GM21528 (cell line): ENCODE measurements at regions not wholly inside any gene's neighbourhood (a gene's known extent, or its start where the extent isn't known, plus 50 kb on each side); places are given as distances from the start of the nearest gene placed in this dataset.
"Not testable (repeated sequence)": the region's sequence is repeated elsewhere in the genome, so short reads cannot be mapped to it uniquely, and the experiment has no call there.

Experiments used
- ATAC-seq: cut with Tn5 transposase; IDR thresholded peaks from one replicate; pipeline ENCODE4 v1.9.1; 2021; ENCODE audit warnings: mild to moderate bottlenecking, moderate library complexity; ENCODE audit not compliant: unreplicated experiment, low FRiP score

- ATAC-seq, result no peak
Measured at GRCh38 chrX:114097427-114097826, 486.5 kb upstream of the HTR2C start.

DNA sequence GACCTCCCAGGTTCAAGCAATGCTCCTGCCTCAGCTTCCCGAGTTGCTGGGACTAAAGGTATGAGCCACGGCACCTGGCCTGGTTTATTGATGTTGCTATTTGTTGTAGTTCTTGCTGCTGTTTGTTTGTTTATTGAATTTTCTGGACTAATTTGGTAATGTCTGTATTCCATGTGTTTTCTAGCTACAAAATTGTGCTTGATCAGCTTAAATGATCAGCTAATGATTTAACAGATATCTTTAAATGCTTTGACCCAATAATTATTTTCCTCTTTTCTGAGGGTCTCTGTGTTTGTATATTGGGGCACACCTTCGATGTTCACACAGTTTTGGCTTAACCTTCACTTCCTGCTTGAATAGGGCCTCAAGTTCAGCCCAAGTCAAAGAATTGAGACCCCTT is 488.1 kb upstream of the HTR2C start:
- ATAC-seq, result no peak

GRCh38 chrX:114087543-114087942 is 496.3 kb upstream of the HTR2C start:
- ATAC-seq, result no peak

- no peak for ATAC-seq
Measured at GRCh38 chrX:114077773-114078172, 506.1 kb upstream of the HTR2C start.

GRCh38 chrX:114075073-114075673 is 508.7 kb upstream of the HTR2C start:
- ATAC-seq, result no peak

DNA sequence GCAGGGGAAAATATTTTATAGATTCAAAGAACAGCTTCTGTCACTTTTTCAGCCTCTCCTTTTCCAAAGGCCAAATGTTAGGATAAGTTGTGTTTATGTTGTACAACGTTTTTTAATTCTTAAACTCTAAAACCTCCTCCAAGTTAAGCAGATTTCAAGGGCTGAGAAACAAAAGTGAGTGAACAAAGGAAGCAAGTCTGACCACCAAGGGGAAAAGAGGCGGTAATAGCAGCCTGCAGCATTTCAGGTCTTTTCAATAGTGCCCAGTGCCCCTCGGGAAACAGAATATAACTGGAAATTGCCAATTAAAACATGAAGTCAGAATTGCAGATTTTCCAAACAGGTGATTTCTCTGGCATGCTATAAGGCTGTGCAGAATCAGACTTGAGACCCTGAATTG is 510.0 kb upstream of the HTR2C start:
- ATAC-seq, result no peak

DNA sequence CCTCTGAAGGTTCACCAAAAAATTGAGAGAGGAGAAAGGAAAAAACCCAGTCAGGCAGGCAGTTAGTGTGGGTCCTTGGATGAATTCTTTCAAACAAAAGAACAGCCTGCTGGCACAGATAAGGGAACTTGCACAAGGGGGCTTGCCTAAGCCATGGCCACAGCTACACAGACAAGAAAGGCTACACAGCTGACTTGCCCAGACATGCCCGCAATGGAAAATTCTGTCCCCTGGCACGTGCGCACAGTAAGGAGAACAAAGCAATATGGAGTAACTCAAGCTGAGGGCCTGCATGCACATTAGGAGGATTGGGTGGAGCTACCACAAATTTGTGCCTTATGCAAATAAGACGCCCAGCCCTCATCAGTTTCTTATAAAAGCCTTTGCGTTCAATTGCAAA is 512.5 kb upstream of the HTR2C start:
- no peak for ATAC-seq

DNA sequence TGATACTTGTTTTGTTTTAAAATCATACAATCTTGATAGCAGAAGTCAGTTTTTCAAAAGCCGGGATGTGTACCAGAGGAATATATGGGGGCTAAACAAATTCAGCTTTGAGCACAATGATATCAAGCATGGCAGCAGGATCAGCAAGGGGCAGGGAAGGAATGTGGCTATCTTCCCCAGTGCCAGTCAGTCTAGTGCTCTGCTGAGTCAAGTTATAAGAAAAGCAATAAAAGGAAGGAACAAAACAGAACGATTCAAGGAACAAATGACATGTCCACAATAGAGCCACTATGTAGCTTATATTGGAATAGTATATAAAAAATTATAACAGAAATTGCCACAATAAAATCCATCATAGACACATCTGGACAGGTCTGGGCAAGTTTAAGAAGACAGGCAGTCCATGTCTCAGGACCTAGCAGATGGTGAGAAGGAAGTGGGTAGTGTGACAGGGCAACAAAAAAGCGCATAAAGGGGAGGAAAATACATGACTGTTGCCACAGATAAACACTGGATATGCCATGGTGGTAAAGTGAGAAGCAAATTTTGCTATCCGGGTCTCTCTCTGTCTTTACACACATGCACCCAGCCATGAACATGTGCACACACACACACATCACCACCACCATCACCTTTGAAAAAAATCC is 518.2 kb upstream of the HTR2C start:
- ATAC-seq, result no peak

DNA sequence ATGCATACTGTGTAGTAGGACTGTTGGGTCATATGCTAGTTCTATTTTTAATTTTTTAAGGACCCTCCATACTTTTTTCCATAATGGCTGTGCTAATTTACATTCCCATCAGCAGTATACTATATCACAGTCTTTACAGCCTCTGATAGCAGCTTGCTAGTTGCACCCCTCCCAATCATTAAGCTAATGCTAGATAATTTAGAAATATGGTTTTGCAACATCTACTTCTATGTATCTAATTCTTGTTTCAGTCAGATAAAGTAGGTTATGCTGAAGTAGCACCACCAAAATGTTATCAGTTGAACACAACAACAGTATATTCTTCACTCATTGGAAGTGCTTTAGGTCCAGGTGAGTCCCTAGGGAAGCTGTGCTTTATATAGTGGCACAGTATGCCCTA is 522.7 kb upstream of the HTR2C start:
- no peak for ATAC-seq

GRCh38 chrX:114058988-114059418 is 524.9 kb upstream of the HTR2C start:
- no peak for ATAC-seq

DNA sequence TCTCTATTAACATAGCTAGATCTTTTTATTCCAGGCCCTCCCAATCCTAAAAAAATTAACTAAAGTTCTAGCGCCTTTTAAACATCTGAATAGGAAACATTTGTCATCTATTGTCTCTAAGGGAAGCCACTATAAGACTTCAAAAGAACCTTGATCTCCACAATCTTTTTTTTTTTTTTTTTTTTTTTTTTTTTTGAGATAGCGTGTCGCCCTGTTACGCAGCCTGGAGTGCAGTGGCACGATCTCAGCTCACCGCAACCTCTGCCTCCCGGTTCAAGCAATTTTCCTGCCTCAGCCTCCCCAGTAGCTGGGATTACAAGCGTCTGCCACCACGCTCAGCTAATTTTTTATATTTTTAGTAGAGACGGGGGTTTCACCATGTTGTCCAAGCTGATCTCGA is 526.5 kb upstream of the HTR2C start:
- ATAC-seq, result not testable (repeated sequence)

DNA sequence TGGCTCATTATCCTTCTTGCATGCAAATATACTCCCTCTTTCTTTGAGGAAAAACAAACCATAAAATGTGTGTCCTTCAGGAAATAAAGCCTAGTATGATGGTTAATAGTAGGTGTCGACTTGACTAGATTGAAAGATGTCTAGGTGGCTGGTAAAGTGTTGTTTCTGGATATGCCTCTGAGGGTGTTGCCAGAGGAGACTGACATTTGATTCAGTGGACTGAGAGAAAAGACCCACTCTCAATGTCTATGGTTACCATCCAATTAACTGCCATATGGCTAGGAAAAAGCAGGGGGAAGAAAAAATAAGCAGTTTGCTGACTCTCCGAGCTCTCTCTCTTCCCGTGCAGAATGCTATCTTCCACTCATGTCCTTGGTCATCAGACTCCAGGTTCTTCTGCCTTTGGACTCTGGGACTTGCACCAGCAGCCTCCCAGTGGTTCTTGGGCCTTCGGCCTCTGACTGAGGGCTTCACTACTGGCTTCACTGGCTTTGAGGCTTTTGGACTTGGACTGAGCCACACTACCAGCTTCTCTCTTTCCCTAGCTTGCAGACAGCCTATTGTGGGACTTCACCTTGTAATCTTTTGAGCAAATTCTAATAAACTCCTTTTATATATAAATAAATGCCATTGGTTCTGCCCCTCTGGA is 532.1 kb upstream of the HTR2C start:
- no peak for ATAC-seq

DNA sequence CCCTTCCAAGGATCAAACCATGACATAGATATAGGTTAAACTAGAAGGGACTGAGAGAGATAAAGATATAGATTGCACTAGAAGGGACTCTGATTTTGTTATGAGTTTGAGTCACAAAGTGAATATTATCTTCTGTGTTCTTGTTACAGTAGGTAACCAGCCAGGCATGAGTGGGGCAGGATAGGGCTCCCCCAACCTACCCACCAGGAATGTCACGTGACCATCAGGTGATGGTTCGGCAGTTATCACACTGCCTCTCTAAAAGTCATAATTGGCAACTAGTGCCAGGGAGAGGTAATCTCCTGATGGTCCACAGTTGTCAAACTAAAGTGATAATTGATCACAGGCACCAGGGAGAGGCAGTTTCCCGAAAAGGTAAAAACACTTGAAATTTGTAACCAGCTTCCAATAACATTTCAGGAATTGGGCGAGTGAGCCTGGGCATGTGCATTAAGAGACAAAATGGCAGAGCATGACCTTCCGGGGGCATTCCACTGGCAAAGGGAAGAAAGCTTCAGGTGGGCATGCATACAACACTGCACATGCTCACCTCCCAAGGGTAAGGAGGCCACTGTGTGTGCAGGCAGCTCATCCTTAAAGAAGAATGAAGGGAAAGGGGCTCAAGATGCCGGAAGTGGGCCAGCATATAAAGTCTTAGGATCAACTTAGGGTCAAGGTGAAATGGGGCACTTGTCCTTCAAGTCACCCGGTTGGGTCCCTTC is 533.6 kb upstream of the HTR2C start:
- ATAC-seq, result no peak

GRCh38 chrX:114049063-114049462 is 534.8 kb upstream of the HTR2C start:
- no peak for ATAC-seq

DNA sequence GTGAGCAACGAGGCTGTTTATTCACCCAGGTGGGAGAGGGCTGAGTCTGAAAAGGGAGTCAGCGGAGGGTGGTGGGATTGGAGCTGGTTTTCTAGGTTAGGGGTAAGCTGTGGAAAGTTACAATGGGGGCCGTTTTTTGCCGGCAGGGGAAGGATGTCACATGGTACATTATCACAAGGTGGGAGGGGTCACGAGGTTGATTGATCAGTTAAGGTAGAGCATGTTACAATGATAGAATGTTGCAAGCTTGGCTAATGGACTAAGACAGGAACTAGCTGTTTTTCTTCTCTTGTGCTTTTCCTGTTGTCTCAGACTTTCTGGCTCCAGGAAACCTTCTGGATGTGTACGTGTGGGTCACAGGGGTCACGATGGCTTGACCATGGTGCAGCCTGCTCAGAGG is 536.3 kb upstream of the HTR2C start:
- ATAC-seq, result no peak

DNA sequence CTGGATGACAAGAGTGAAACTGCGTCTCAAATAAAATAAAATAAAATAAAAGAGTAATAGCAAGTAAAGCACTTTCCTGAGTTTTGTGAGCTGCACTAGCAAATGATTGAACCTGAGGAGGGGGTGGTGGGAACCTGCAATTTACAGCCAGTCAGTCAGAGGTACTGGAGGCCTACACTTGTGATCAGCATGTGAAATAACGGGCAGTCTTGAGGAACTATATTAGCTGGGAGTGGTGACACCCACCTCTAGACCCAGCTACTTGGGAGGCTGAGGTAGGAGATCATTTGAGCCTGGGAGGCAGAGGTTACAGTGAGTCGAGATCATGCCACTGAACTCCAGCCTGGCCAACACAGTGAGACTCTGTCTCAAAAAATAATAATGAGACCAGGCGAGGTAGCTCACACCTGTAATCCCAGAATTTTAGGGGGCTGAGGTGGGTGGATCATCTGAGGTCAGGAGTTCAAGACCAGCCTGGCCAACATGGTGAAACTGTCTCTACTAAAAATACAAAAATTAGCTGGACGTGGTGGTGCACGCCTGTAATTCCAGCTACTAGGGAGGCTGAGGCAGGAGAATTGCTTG is 537.1 kb upstream of the HTR2C start:
- ATAC-seq, result no peak

- ATAC-seq, result not testable (repeated sequence)
Measured at GRCh38 chrX:114041470-114041869, 542.4 kb upstream of the HTR2C start.

- ATAC-seq, result not testable (repeated sequence)
Measured at GRCh38 chrX:114040661-114041269, 543.1 kb upstream of the HTR2C start.

- ATAC-seq, result not testable (repeated sequence)
Measured at GRCh38 chrX:114040111-114040510, 543.8 kb upstream of the HTR2C start.

DNA sequence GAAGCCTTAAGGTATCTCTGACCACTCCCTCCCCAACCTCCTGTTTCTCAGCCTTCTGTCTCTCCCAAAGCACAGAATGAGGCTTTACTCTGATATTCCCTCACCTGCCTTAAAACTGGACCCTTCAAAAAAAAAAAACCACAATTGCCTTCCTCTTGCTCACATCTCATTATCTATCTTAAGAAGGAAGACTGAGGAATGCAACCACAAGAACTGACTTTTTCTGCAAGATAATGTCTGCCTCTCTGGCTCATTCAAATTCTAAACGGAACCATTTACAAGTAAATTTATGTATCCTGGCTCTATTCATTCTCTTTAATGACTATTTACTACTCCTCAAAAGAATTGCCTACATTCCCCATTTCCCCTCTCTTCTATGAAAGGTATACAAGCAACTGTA is 545.5 kb upstream of the HTR2C start:
- ATAC-seq, result no peak

DNA sequence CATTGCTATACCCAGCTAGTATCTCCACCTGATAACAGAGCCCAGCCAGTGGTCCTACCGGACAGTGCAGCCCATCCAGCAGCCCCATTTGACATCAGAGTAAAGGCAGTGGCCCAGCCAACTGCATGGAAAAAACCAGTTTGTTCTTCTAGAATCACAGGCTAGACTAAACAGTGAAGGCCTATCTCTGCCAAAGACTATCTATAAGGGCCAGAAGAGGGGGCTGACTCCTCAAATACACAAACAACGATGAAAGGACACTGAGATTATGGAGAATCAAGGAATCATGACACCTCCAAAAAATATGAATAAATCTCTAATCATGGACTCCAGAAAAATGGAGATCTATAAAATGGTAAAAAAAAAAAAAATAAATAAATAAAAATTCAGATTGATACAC is 546.4 kb upstream of the HTR2C start:
- no peak for ATAC-seq
